HCT116 (cell line): ENCODE measurements at regions not wholly inside any gene's neighbourhood (a gene's known extent, or its start where the extent isn't known, plus 50 kb on each side); places are given as distances from the start of the nearest gene placed in this dataset.

ENCODE experiments used
- ATAC-seq: fragments of 200-7000 bp; cut with Tn5 transposase; 2 replicates; pipeline ENCODE4 v1.9.1; 2020; ENCODE audit warnings: mild to moderate bottlenecking, moderate library complexity
- BruUV-seq: library from RNA; stranded (reverse); fragments of 400-500 nt; replicated peaks from 2 replicates; lab custom pipeline; 2021; lab: Mats Ljungman, UMichigan
- CTCF ChIA-PET: fragments of 300-600 bp; sonication (Branson Sonifier 250); formaldehyde crosslinking; loops from one replicate; lab custom pipeline; 2021; ENCODE audit warnings: antibody characterized with exemption; lab: Charles Lee
- POLR2A ChIA-PET: fragments of 300-600, 350-600 bp; sonication (Branson Sonifier 250); formaldehyde crosslinking; loops from one replicate; lab custom pipeline; 2021; ENCODE audit warnings: antibody characterized with exemption; lab: Charles Lee
- RAD21 ChIA-PET, 2 experiments: fragments of 300-600 bp; sonication (Branson Sonifier 250); formaldehyde crosslinking; loops; one replicate each; lab custom pipeline; 2023; ENCODE audit warnings: low total read pairs in 2 of 2; ENCODE audit not compliant: uncharacterized antibody in 2 of 2, unreplicated experiment in 2 of 2, low non-redundant PET in 1 of 2; lab: Charles Lee
- DNase-seq: peaks from one replicate; pipeline ENCODE4 v3.0.0-alpha.2; 2010; ENCODE audit warnings: low read depth, low spot score
- H2AFZ ChIP-seq: fragments of 200-600 bp; shearing (Covaris generic), sonication (generic); 2 replicates; pipeline ENCODE4 v1.6.1; 2017; ENCODE audit warnings: low read depth, mixed run types, mixed read lengths, antibody characterized with exemption, low read length; ENCODE audit not compliant: poor library complexity, severe bottlenecking
- H3K27ac ChIP-seq: 2 replicates; pipeline ENCODE4 v1.5.1; 2012; ENCODE audit warnings: low read depth, low read length
- H3K27me3 ChIP-seq: fragments of 200-600 bp; sonication (generic); 2 replicates; pipeline ENCODE4 v1.6.1; 2016; ENCODE audit warnings: mixed run types, low read length, mixed read lengths; ENCODE audit not compliant: insufficient read depth
- H3K36me3 ChIP-seq, 2 experiments: fragments of 200-500 bp in 1 of 2; fragments of 200-600 bp in 1 of 2; sonication (Bioruptor generic) in 1 of 2; sonication (generic) in 1 of 2; 2 replicates each; pipeline versions ENCODE4 v1.5.1 to v1.6.1; 2014 to 2016; ENCODE audit warnings: low read length in 2 of 2, inconsistent platforms in 1 of 2, mixed read lengths in 1 of 2, mixed run types in 1 of 2; ENCODE audit not compliant: insufficient read depth in 2 of 2, control insufficient read depth in 1 of 2
- H3K4me1 ChIP-seq, 2 experiments: fragments of 200-600 bp in 1 of 2; sonication (generic) in 1 of 2; 2 replicates each; pipeline versions ENCODE4 v1.5.1 to v1.6.1; 2012 to 2017; ENCODE audit warnings: low read length in 2 of 2, inconsistent platforms in 1 of 2, mild to moderate bottlenecking in 1 of 2, mixed read lengths in 1 of 2, mixed run types in 1 of 2, moderate library complexity in 1 of 2; ENCODE audit not compliant: insufficient read depth in 2 of 2, control insufficient read depth in 1 of 2
- H3K4me2 ChIP-seq: fragments of 200-600 bp; sonication (generic); 2 replicates; pipeline ENCODE4 v1.6.1; 2017; ENCODE audit warnings: mixed run types, low read length, mixed read lengths
- H3K4me3 ChIP-seq, 2 experiments: fragments of 200-600 bp in 1 of 2; sonication (generic) in 1 of 2; replicated peaks in 1 of 2; 2 replicates each; pipeline ENCODE4 v1.5.1; 2011 to 2016; ENCODE audit warnings: low read length in 2 of 2, control low read depth in 1 of 2, low read depth in 1 of 2, mild to moderate bottlenecking in 1 of 2, mixed read lengths in 1 of 2, mixed run types in 1 of 2
- H3K79me2 ChIP-seq: fragments of 200-600 bp; sonication (generic); 2 replicates; pipeline ENCODE4 v1.6.1; 2017; ENCODE audit warnings: mild to moderate bottlenecking, mixed run types, low read length, moderate library complexity, mixed read lengths; ENCODE audit not compliant: insufficient read depth
- H3K9ac ChIP-seq: fragments of 200-600 bp; sonication (generic); 2 replicates; pipeline ENCODE4 v1.6.1; 2016; ENCODE audit warnings: low read length, mixed read lengths
- H3K9me2 ChIP-seq: fragments of 200-600 bp; sonication (generic), shearing (Covaris generic); 2 replicates; pipeline ENCODE4 v1.6.1; 2017; ENCODE audit warnings: mixed run types, mild to moderate bottlenecking, moderate library complexity; ENCODE audit not compliant: insufficient read depth
- H3K9me3 ChIP-seq, 2 experiments: fragments of 200-500 bp in 1 of 2; fragments of 200-600 bp in 1 of 2; sonication (Bioruptor generic) in 1 of 2; sonication (generic) in 1 of 2; 2 replicates each; pipeline ENCODE4 v1.6.1; 2014 to 2017; ENCODE audit warnings: low read length in 2 of 2, mixed read lengths in 2 of 2, inconsistent platforms in 1 of 2, low read depth in 1 of 2, mild to moderate bottlenecking in 1 of 2, mixed run types in 1 of 2, moderate library complexity in 1 of 2; ENCODE audit not compliant: control insufficient read depth in 1 of 2, insufficient read depth in 1 of 2
- H4K20me1 ChIP-seq: fragments of 200-600 bp; sonication (generic), shearing (Covaris generic); 2 replicates; pipeline ENCODE4 v1.6.1; 2017; ENCODE audit warnings: mixed run types, mild to moderate bottlenecking, moderate library complexity; ENCODE audit not compliant: insufficient read depth
- CBX3 ChIP-seq: IDR thresholded peaks from 2 replicates; pipeline ENCODE4 v1.6.1; 2012; ENCODE audit warnings: low read depth
- EGR1 ChIP-seq: IDR thresholded peaks from 2 replicates; pipeline ENCODE4 v1.6.1; 2012; ENCODE audit warnings: low read depth
- ELF1 ChIP-seq: IDR thresholded peaks from 2 replicates; pipeline ENCODE4 v1.6.1; 2012; ENCODE audit warnings: low read depth, borderline replicate concordance
- EZH2phosphoT487 ChIP-seq: fragments of 200-600 bp; IDR thresholded peaks from 2 replicates; pipeline ENCODE4 v1.6.1; 2018; ENCODE audit warnings: antibody characterized with exemption, borderline replicate concordance
- RAD21 ChIP-seq: IDR thresholded peaks from 2 replicates; pipeline ENCODE4 v1.6.1; 2012; ENCODE audit warnings: low read depth, mild to moderate bottlenecking
- SP1 ChIP-seq: IDR thresholded peaks from 2 replicates; pipeline ENCODE4 v1.6.1; 2012; ENCODE audit warnings: low read depth
- SRF ChIP-seq: IDR thresholded peaks from 2 replicates; pipeline ENCODE4 v1.6.1; 2012; ENCODE audit warnings: low read depth
- TCF7L2 ChIP-seq: IDR thresholded peaks from 2 replicates; pipeline ENCODE4 v1.7.0; 2011; ENCODE audit warnings: borderline replicate concordance, inconsistent platforms; ENCODE audit not compliant: insufficient read depth, insufficient read length; ENCODE audit errors: extremely low read depth
- ZFX ChIP-seq: fragments of 450-650 bp; IDR thresholded peaks from 2 replicates; pipeline ENCODE4 v1.6.1; 2017
- ZNF274 ChIP-seq: fragments of 200-500 bp; sonication (Bioruptor generic); IDR thresholded peaks from 2 replicates; pipeline ENCODE4 v1.6.1; 2014; ENCODE audit warnings: mild to moderate bottlenecking, low read depth, low read length, inconsistent platforms
- intact Hi-C: fragments of 100-400 bp; cut with micrococcal nuclease; formaldehyde crosslinking; loops from 2 replicates; pipeline ENCODE4 v1.10.0; 2022
- TF ChIP-seq, protein P1 (sequence below), 3 experiments: fragments of 200-600 bp in 1 of 3; sonication (generic) in 1 of 3; IDR thresholded peaks in 2 of 3; conservative IDR thresholded peaks in 1 of 3; 2 replicates each; pipeline ENCODE4 v1.5.1; 2012 to 2017; ENCODE audit warnings: low read depth in 2 of 3, low read length in 2 of 3, antibody characterized with exemption in 1 of 3, borderline replicate concordance in 1 of 3, control low read depth in 1 of 3, mild to moderate bottlenecking in 1 of 3, mixed read lengths in 1 of 3, mixed run types in 1 of 3, moderate library complexity in 1 of 3; ENCODE audit not compliant: insufficient read depth in 1 of 3
- TF ChIP-seq, protein P2 (sequence below): IDR thresholded peaks from 2 replicates; pipeline ENCODE4 v1.6.1; 2012
- TF ChIP-seq, protein P3 (sequence below): IDR thresholded peaks from 2 replicates; pipeline ENCODE4 v1.6.1; 2012
- TF ChIP-seq, protein P4 (sequence below): IDR thresholded peaks from 2 replicates; pipeline ENCODE4 v1.6.1; 2011; ENCODE audit warnings: mild to moderate bottlenecking, low read length, moderate library complexity; ENCODE audit not compliant: insufficient replicate concordance; ENCODE audit errors: extremely low read depth

DNA sequence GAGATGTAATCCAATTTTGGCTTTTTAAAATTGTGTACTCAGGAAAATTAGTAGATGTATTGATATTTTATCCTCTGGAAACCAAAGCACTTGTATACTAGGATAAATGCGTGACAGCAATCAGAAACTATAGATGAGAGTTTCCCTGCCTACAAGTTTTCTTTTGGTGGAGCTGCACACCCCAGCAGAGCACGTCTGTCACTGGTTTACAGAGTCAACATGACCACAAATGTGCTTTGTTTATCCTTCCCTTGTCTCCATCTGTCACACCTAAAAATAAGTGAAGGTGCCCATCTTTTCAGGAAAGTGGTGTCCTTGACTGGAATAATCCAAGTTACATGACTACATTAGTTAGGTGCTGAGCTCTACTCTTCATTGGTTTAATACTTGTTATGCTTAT is 210.4 kb upstream of the DSEL start:
- H3K9ac ChIP-seq: no peak overlapping the region
- ChIA-PET POLR2A (no interaction called here), CTCF (no interaction called here), RAD21 (no interaction called here)
- no peak overlapping the region for H3K4me2 ChIP-seq
- H3K27me3 ChIP-seq: no peaks in the 10 kb centered on the region
- ATAC-seq (no peak), DNase-seq (no peak)
- H3K79me2 ChIP-seq: no peaks in the 10 kb centered on the region
- no TSS peak for BruUV-seq
- H4K20me1 ChIP-seq: no peaks in the 10 kb centered on the region
- no peaks in the 10 kb centered on the region for H3K36me3 ChIP-seq
- H3K4me3 ChIP-seq: no peak overlapping the region
- no peaks in the 10 kb centered on the region for H3K4me1 ChIP-seq
- intact Hi-C loops: no loop called here
- H3K9me3 ChIP-seq: peaks cover 0 to 7% of the 10 kb centered on the region in 2 experiments; a peak in 2 of 4 replicates
- H3K27ac ChIP-seq: no peak overlapping the region
- no peaks in the 10 kb centered on the region for H3K9me2 ChIP-seq
- H2AFZ ChIP-seq: no peak overlapping the region
- TF ChIP-seq TCF7L2 (no peak), EZH2phosphoT487 (no peak), ELF1 (no peak)

DNA sequence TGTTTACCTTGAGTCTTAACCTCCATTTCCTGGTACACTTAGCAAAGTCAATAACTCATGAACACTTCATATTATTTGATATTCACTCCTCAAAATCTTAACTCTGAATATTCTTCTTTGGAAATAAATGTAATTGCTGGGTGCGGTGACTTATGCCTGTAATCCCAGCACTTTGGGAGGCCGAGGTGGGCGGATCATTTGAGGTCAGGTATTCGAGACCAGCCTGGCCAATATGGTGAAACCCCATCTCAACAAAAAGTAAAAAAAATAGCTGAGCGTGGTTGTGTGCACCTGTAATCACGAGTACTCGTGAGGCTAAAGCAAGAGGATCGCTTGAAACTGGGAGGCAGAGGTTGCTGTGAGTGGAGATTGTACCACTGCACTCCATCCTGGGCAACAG is 201.3 kb upstream of the DSEL start:
- Histone ChIP-seq H4K20me1 (no peaks in the 10 kb centered on the region; the same call in 1 of the 2 replicates), H3K4me2 (no peak overlapping the region), H2AFZ (no peak overlapping the region), H3K4me3 (no peak overlapping the region), H3K36me3 (no peaks in the 10 kb centered on the region), H3K9ac (no peak overlapping the region), H3K9me3 (peaks cover 7 to 16% of the 10 kb centered on the region in 2 experiments; a peak in 2 of 4 replicates), H3K79me2 (no peaks in the 10 kb centered on the region), H3K27ac (no peak overlapping the region), H3K4me1 (no peaks in the 10 kb centered on the region), H3K9me2 (no peaks in the 10 kb centered on the region), H3K27me3 (no peaks in the 10 kb centered on the region)
- no peak for ATAC-seq
- no peak for DNase-seq
- ChIA-PET POLR2A (no interaction called here), CTCF (no interaction called here), RAD21 (no interaction called here)
- intact Hi-C loops: no loop called here
- BruUV-seq: no TSS peak
- TF ChIP-seq SP1 (no peak), ZNF274 (no peak), CBX3 (no peak), EZH2phosphoT487 (no peak), SRF (no peak), EGR1 (no peak), RAD21 (no peak), ELF1 (no peak), ZFX (no peak)
- TF ChIP-seq, protein P1, sequence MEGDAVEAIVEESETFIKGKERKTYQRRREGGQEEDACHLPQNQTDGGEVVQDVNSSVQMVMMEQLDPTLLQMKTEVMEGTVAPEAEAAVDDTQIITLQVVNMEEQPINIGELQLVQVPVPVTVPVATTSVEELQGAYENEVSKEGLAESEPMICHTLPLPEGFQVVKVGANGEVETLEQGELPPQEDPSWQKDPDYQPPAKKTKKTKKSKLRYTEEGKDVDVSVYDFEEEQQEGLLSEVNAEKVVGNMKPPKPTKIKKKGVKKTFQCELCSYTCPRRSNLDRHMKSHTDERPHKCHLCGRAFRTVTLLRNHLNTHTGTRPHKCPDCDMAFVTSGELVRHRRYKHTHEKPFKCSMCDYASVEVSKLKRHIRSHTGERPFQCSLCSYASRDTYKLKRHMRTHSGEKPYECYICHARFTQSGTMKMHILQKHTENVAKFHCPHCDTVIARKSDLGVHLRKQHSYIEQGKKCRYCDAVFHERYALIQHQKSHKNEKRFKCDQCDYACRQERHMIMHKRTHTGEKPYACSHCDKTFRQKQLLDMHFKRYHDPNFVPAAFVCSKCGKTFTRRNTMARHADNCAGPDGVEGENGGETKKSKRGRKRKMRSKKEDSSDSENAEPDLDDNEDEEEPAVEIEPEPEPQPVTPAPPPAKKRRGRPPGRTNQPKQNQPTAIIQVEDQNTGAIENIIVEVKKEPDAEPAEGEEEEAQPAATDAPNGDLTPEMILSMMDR (IDR thresholded peaks at IDR 0.05 in 2 of 3, conservative IDR thresholded peaks at IDR 0.05 in 1 of 3; ENCODE audit: borderline replicate concordance in 1 of 3, insufficient read depth in 1 of 3, low read depth in 2 of 3, low read length in 2 of 3): no peak
- TF ChIP-seq, protein P2, sequence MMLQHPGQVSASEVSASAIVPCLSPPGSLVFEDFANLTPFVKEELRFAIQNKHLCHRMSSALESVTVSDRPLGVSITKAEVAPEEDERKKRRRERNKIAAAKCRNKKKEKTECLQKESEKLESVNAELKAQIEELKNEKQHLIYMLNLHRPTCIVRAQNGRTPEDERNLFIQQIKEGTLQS: no peak
- TF ChIP-seq, protein P3, sequence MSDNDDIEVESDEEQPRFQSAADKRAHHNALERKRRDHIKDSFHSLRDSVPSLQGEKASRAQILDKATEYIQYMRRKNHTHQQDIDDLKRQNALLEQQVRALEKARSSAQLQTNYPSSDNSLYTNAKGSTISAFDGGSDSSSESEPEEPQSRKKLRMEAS: no peak
- TF ChIP-seq, protein P4, sequence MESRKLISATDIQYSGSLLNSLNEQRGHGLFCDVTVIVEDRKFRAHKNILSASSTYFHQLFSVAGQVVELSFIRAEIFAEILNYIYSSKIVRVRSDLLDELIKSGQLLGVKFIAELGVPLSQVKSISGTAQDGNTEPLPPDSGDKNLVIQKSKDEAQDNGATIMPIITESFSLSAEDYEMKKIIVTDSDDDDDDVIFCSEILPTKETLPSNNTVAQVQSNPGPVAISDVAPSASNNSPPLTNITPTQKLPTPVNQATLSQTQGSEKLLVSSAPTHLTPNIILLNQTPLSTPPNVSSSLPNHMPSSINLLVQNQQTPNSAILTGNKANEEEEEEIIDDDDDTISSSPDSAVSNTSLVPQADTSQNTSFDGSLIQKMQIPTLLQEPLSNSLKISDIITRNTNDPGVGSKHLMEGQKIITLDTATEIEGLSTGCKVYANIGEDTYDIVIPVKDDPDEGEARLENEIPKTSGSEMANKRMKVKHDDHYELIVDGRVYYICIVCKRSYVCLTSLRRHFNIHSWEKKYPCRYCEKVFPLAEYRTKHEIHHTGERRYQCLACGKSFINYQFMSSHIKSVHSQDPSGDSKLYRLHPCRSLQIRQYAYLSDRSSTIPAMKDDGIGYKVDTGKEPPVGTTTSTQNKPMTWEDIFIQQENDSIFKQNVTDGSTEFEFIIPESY: no peak
